ENCODE measurements at regions not wholly inside any gene's neighbourhood (a gene's known extent, or its start where the extent isn't known, plus 50 kb on each side); places are given as distances from the start of the nearest gene placed in this dataset.

GRCh38 chr2:142308744-142309143 is 177.9 kb upstream of the LRP1B start:
- no peak for TF ChIP-seq REST (IDR thresholded peaks at IDR 0.05; ENCODE audit: insufficient read depth in 1 of 2, low read depth in 2 of 2, low read length in 2 of 2)
- no peak for TF ChIP-seq SIN3A (IDR thresholded peaks at IDR 0.05; ENCODE audit: borderline replicate concordance, insufficient read depth, low read length)
- TF ChIP-seq FOXP2 (optimal IDR thresholded peaks at IDR 0.05; ENCODE audit: borderline replicate concordance, extremely low read depth, extremely low read length, insufficient read depth): no peak
- no peak for TF ChIP-seq TAF1 (IDR thresholded peaks at IDR 0.05; ENCODE audit: borderline replicate concordance, insufficient read depth, low read length)
- no peak for TF ChIP-seq POLR2AphosphoS5 (IDR thresholded peaks at IDR 0.05; ENCODE audit: low read depth, low read length)

- TF ChIP-seq SIN3A (IDR thresholded peaks at IDR 0.05; ENCODE audit: borderline replicate concordance, insufficient read depth, low read length) (no peak), TAF1 (IDR thresholded peaks at IDR 0.05; ENCODE audit: borderline replicate concordance, insufficient read depth, low read length) (no peak), FOXP2 (optimal IDR thresholded peaks at IDR 0.05; ENCODE audit: borderline replicate concordance, extremely low read depth, extremely low read length, insufficient read depth) (no peak), POLR2AphosphoS5 (IDR thresholded peaks at IDR 0.05; ENCODE audit: low read depth, low read length) (no peak), REST (IDR thresholded peaks at IDR 0.05; ENCODE audit: insufficient read depth in 1 of 2, low read depth in 2 of 2, low read length in 2 of 2) (no peak)
These were observed 176.8 kb upstream of the LRP1B start for GRCh38 chr2:142307616-142308115.

GRCh38 chr2:142307086-142307485 is 176.3 kb upstream of the LRP1B start:
- no peak for TF ChIP-seq FOXP2 (optimal IDR thresholded peaks at IDR 0.05; ENCODE audit: borderline replicate concordance, extremely low read depth, extremely low read length, insufficient read depth)
- TF ChIP-seq REST (IDR thresholded peaks at IDR 0.05; ENCODE audit: insufficient read depth in 1 of 2, low read depth in 2 of 2, low read length in 2 of 2): no peak
- no peak for TF ChIP-seq SIN3A (IDR thresholded peaks at IDR 0.05; ENCODE audit: borderline replicate concordance, insufficient read depth, low read length)
- no peak for TF ChIP-seq TAF1 (IDR thresholded peaks at IDR 0.05; ENCODE audit: borderline replicate concordance, insufficient read depth, low read length)
- TF ChIP-seq POLR2AphosphoS5 (IDR thresholded peaks at IDR 0.05; ENCODE audit: low read depth, low read length): no peak

- TF ChIP-seq SIN3A (IDR thresholded peaks at IDR 0.05; ENCODE audit: borderline replicate concordance, insufficient read depth, low read length) (no peak), REST (IDR thresholded peaks at IDR 0.05; ENCODE audit: insufficient read depth in 1 of 2, low read depth in 2 of 2, low read length in 2 of 2) (no peak), POLR2AphosphoS5 (IDR thresholded peaks at IDR 0.05; ENCODE audit: low read depth, low read length) (no peak), TAF1 (IDR thresholded peaks at IDR 0.05; ENCODE audit: borderline replicate concordance, insufficient read depth, low read length) (no peak), FOXP2 (optimal IDR thresholded peaks at IDR 0.05; ENCODE audit: borderline replicate concordance, extremely low read depth, extremely low read length, insufficient read depth) (no peak)
These were observed 175.3 kb upstream of the LRP1B start for GRCh38 chr2:142306131-142306530.

- TF ChIP-seq TAF1 (IDR thresholded peaks at IDR 0.05; ENCODE audit: borderline replicate concordance, insufficient read depth, low read length): no peak
- TF ChIP-seq SIN3A (IDR thresholded peaks at IDR 0.05; ENCODE audit: borderline replicate concordance, insufficient read depth, low read length): no peak
These were observed 169.7 kb upstream of the LRP1B start for GRCh38 chr2:142300517-142300916.
